ENCODE measurements at regions not wholly inside any gene's neighbourhood (a gene's known extent, or its start where the extent isn't known, plus 50 kb on each side); places are given as distances from the start of the nearest gene placed in this dataset.

DNA sequence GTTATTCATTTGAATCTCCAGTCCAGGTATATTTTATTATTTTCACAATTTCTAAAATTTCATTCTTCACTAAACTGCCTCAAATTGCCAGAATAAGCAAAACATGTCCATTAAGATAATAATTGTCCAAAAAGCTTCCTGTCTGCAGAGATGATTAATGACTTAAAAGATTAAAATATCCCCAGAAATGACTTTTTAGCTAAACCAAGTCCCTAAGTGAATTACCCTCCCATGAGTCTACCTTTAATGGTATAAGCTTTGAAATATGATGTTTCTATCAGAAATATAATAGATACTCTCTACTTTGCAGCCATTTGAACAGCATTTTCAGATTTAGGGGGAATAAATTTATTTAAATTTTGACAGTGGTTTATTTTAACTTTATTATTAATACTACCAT lies 289.2 kb upstream of the EMCN start (continued):
- TF ChIP-seq, protein P1, sequence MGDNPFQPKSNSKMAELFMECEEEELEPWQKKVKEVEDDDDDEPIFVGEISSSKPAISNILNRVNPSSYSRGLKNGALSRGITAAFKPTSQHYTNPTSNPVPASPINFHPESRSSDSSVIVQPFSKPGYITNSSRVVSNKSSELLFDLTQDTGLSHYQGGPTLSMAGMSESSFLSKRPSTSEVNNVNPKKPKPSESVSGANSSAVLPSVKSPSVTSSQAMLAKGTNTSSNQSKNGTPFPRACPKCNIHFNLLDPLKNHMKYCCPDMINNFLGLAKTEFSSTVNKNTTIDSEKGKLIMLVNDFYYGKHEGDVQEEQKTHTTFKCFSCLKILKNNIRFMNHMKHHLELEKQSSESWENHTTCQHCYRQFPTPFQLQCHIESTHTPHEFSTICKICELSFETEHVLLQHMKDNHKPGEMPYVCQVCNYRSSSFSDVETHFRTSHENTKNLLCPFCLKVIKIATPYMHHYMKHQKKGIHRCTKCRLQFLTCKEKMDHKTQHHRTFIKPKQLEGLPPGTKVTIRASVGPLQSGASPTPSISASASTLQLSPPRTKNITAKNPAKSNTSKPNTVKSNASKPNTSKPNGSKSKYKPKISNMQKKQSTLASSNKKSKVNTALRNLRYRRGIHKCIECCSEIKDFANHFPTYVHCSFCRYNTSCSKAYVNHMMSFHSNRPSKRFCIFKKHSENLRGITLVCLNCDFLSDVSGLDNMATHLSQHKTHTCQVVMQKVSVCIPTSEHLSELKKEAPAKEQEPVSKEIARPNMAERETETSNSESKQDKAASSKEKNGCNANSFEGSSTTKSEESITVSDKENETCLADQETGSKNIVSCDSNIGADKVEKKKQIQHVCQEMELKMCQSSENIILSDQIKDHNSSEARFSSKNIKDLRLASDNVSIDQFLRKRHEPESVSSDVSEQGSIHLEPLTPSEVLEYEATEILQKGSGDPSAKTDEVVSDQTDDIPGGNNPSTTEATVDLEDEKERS (tag by site-specific recombination; IDR thresholded peaks at IDR 0.05), result no peak
- TF ChIP-seq SP3 (tag by site-specific recombination; IDR thresholded peaks at IDR 0.05), result no peak
- TF ChIP-seq ZNF266 (tag by site-specific recombination; IDR thresholded peaks at IDR 0.05; ENCODE audit: low read depth), result no peak
- TF ChIP-seq, protein P2, sequence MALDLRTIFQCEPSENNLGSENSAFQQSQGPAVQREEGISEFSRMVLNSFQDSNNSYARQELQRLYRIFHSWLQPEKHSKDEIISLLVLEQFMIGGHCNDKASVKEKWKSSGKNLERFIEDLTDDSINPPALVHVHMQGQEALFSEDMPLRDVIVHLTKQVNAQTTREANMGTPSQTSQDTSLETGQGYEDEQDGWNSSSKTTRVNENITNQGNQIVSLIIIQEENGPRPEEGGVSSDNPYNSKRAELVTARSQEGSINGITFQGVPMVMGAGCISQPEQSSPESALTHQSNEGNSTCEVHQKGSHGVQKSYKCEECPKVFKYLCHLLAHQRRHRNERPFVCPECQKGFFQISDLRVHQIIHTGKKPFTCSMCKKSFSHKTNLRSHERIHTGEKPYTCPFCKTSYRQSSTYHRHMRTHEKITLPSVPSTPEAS (tag by site-specific recombination; IDR thresholded peaks at IDR 0.05), result no peak
- TF ChIP-seq, protein P3, sequence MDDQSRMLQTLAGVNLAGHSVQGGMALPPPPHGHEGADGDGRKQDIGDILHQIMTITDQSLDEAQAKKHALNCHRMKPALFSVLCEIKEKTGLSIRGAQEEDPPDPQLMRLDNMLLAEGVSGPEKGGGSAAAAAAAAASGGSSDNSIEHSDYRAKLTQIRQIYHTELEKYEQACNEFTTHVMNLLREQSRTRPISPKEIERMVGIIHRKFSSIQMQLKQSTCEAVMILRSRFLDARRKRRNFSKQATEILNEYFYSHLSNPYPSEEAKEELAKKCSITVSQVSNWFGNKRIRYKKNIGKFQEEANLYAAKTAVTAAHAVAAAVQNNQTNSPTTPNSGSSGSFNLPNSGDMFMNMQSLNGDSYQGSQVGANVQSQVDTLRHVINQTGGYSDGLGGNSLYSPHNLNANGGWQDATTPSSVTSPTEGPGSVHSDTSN (CRISPR knock-in tag; IDR thresholded peaks at IDR 0.05), result no peak

DNA sequence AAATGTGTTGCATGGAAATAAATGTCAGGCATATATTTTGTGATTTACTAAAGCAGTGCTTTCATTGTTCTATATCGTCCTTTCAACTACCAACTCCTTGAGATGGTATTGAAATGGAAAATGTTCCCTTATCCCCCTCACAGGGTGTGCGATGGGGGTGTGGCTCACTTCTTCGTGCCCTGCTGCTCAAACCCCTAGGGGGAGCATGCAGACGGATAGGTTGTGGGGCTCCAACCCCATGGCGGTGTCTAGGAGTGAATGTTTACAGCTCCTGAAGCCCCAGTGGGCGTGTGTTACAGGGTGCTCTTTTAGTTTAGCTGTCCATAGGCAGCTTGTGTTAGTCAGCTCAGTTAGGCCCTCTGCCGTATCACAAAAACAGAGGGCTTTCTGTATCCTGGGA lies 287.7 kb upstream of the EMCN start:
- no peak overlapping the region for H3K4me3 ChIP-seq (ENCODE audit: low read depth, low read length)
- POLR2A ChIA-PET, result no interaction called here
- H3K36me3 ChIP-seq (ENCODE audit: control insufficient read depth in 2 of 2, insufficient read depth in 1 of 2, low read length in 2 of 2), result no peaks in the 10 kb centered on the region
- CTCF ChIA-PET, result no interaction called here
- H3K9me3 ChIP-seq (ENCODE audit: control insufficient read depth, insufficient read depth, low read depth, low read length), result no peaks in the 10 kb centered on the region
- no peak overlapping the region for H3K27ac ChIP-seq (ENCODE audit: extremely low read depth, low read depth, low read length)
- TF ChIP-seq, protein P4, sequence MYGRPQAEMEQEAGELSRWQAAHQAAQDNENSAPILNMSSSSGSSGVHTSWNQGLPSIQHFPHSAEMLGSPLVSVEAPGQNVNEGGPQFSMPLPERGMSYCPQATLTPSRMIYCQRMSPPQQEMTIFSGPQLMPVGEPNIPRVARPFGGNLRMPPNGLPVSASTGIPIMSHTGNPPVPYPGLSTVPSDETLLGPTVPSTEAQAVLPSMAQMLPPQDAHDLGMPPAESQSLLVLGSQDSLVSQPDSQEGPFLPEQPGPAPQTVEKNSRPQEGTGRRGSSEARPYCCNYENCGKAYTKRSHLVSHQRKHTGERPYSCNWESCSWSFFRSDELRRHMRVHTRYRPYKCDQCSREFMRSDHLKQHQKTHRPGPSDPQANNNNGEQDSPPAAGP (tag by site-specific recombination; IDR thresholded peaks at IDR 0.05), result no peak
- TF ChIP-seq HOXC10 (CRISPR knock-in tag; IDR thresholded peaks at IDR 0.05), result no peak
- no peak for TF ChIP-seq ZSCAN16 (tag by site-specific recombination; IDR thresholded peaks at IDR 0.05)
- no peak for TF ChIP-seq SCRT1 (tag by site-specific recombination; IDR thresholded peaks at IDR 0.05; ENCODE audit: borderline replicate concordance)
- TF ChIP-seq ZFP3 (tag by site-specific recombination; IDR thresholded peaks at IDR 0.05; ENCODE audit: low read depth), result no peak
- no peak for TF ChIP-seq ZNF610 (tag by site-specific recombination; IDR thresholded peaks at IDR 0.05; ENCODE audit: borderline replicate concordance)
- TF ChIP-seq ZNF629 (tag by site-specific recombination; IDR thresholded peaks at IDR 0.05), result no peak
- no peak for TF ChIP-seq SCRT2 (tag by site-specific recombination; IDR thresholded peaks at IDR 0.05)
- no peak for TF ChIP-seq EGR2 (tag by site-specific recombination; IDR thresholded peaks at IDR 0.05; ENCODE audit: low read depth)
- TF ChIP-seq ZNF596 (tag by site-specific recombination; IDR thresholded peaks at IDR 0.05), result no peak
- TF ChIP-seq, protein P5, sequence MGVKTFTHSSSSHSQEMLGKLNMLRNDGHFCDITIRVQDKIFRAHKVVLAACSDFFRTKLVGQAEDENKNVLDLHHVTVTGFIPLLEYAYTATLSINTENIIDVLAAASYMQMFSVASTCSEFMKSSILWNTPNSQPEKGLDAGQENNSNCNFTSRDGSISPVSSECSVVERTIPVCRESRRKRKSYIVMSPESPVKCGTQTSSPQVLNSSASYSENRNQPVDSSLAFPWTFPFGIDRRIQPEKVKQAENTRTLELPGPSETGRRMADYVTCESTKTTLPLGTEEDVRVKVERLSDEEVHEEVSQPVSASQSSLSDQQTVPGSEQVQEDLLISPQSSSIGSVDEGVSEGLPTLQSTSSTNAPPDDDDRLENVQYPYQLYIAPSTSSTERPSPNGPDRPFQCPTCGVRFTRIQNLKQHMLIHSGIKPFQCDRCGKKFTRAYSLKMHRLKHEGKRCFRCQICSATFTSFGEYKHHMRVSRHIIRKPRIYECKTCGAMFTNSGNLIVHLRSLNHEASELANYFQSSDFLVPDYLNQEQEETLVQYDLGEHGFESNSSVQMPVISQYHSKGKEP (tag by site-specific recombination; IDR thresholded peaks at IDR 0.05), result no peak
- H3K4me1 ChIP-seq (ENCODE audit: control insufficient read depth, insufficient read depth, low read length), result no peaks in the 10 kb centered on the region

Measured in HEK293 (cell line).